ENCODE measurements at regions not wholly inside any gene's neighbourhood (a gene's known extent, or its start where the extent isn't known, plus 50 kb on each side); places are given as distances from the start of the nearest gene placed in this dataset.

GRCh38 chr10:22816298-22816653, 101.9 kb upstream of the PIP4K2A start:
- peak overlapping the region; percentile 84 for H3K27ac ChIP-seq (ENCODE audit: low read depth, low read length)
- no peak for TF ChIP-seq CTCF (IDR thresholded peaks at IDR 0.05; ENCODE audit: low read depth, low read length)
- peak; percentile 73 for DNase-seq (ENCODE audit: low read depth, low spot score)
- H3K4me3 ChIP-seq (ENCODE audit: low read depth, low read length): no peak overlapping the region
- ChIA-PET CTCF (interaction anchor here (0.6 to 0.7 kb wide), 2 partner anchors 14 to 158 kb away, joined by 3 read pairs; no protein-coding TSS in a partner anchor), POLR2A (no interaction called here)
- no peaks in the 10 kb centered on the region for H3K9me3 ChIP-seq (ENCODE audit: control insufficient read depth, insufficient read depth, low read length)
- H3K27me3 ChIP-seq (ENCODE audit: control insufficient read depth, insufficient read depth, low read length): no peaks in the 10 kb centered on the region

- POLR2A ChIA-PET: no interaction called here
- DNase-seq (ENCODE audit: low read depth, low spot score): no peak
- Histone ChIP-seq H3K9me3 (ENCODE audit: control insufficient read depth, insufficient read depth, low read length) (no peaks in the 10 kb centered on the region), H3K27me3 (ENCODE audit: control insufficient read depth, insufficient read depth, low read length) (no peaks in the 10 kb centered on the region), H3K27ac (ENCODE audit: low read depth, low read length) (peak overlapping the region; percentile 11), H3K4me3 (ENCODE audit: low read depth, low read length) (no peak overlapping the region)
- CTCF ChIA-PET: no interaction called here
- TF ChIP-seq CTCF (IDR thresholded peaks at IDR 0.05; ENCODE audit: low read depth, low read length): no peak
Observed at GRCh38 chr10:22810643-22811465, 96.5 kb upstream of the PIP4K2A start.

- no peaks in the 10 kb centered on the region for H3K27me3 ChIP-seq (ENCODE audit: control insufficient read depth, insufficient read depth, low read length)
- H3K4me3 ChIP-seq (ENCODE audit: low read depth, low read length): no peak overlapping the region
- no peak for TF ChIP-seq CTCF (IDR thresholded peaks at IDR 0.05; ENCODE audit: low read depth, low read length)
- POLR2A ChIA-PET: no interaction called here
- CTCF ChIA-PET: no interaction called here
- DNase-seq (ENCODE audit: low read depth, low spot score): no peak
- no peaks in the 10 kb centered on the region for H3K9me3 ChIP-seq (ENCODE audit: control insufficient read depth, insufficient read depth, low read length)
- H3K27ac ChIP-seq (ENCODE audit: low read depth, low read length): no peak overlapping the region
Observed at GRCh38 chr10:22807238-22807637, 92.9 kb upstream of the PIP4K2A start.

- CTCF ChIA-PET: no interaction called here
- Histone ChIP-seq H3K4me3 (ENCODE audit: low read depth, low read length) (no peak overlapping the region), H3K9me3 (ENCODE audit: control insufficient read depth, insufficient read depth, low read length) (no peaks in the 10 kb centered on the region), H3K27ac (ENCODE audit: low read depth, low read length) (no peak overlapping the region), H3K27me3 (ENCODE audit: control insufficient read depth, insufficient read depth, low read length) (no peaks in the 10 kb centered on the region)
- POLR2A ChIA-PET: no interaction called here
- 0 out of 2 replicates have a peak, but pooled peaks have one; percentile 12 for TF ChIP-seq CTCF (IDR thresholded peaks at IDR 0.05; ENCODE audit: low read depth, low read length)
- DNase-seq (ENCODE audit: low read depth, low spot score): no peak
Observed at GRCh38 chr10:22805304-22805703, 90.9 kb upstream of the PIP4K2A start.

GRCh38 chr10:22803261-22803885, 89.0 kb upstream of the PIP4K2A start:
- TF ChIP-seq CTCF (IDR thresholded peaks at IDR 0.05; ENCODE audit: low read depth, low read length): no peak
- H3K27ac ChIP-seq (ENCODE audit: low read depth, low read length): no peak overlapping the region
- ChIA-PET CTCF (no interaction called here), POLR2A (no interaction called here)
- no peaks in the 10 kb centered on the region for H3K27me3 ChIP-seq (ENCODE audit: control insufficient read depth, insufficient read depth, low read length)
- no peak for DNase-seq (ENCODE audit: low read depth, low spot score)
- no peak overlapping the region for H3K4me3 ChIP-seq (ENCODE audit: low read depth, low read length)
- no peaks in the 10 kb centered on the region for H3K9me3 ChIP-seq (ENCODE audit: control insufficient read depth, insufficient read depth, low read length)
